Fibroblast of villous mesenchyme (primary cell): ENCODE measurements at regions not wholly inside any gene's neighbourhood (a gene's known extent, or its start where the extent isn't known, plus 50 kb on each side); places are given as distances from the start of the nearest gene placed in this dataset.

Experiments used
- DNase-seq: peaks from one replicate; pipeline ENCODE4 v3.0.0-alpha.2; 2010; ENCODE audit warnings: low read depth
- H3K4me3 ChIP-seq: 2 replicates; pipeline ENCODE4 v1.5.1; 2011; ENCODE audit warnings: low read depth, mild to moderate bottlenecking, low read length
- CTCF ChIP-seq: IDR thresholded peaks from 2 replicates; pipeline ENCODE4 v1.5.1; 2012; ENCODE audit warnings: low read depth, mild to moderate bottlenecking, low read length; ENCODE audit not compliant: insufficient read depth

GRCh38 chr4:186481998-186482790, 73.2 kb downstream of the MTNR1A start:
- no peak for TF ChIP-seq CTCF
- H3K4me3 ChIP-seq: no peak overlapping the region
- no peak for DNase-seq

GRCh38 chr4:186475202-186475601, 80.2 kb downstream of the MTNR1A start:
- no peak for DNase-seq
- TF ChIP-seq CTCF: no peak
- H3K4me3 ChIP-seq: no peak overlapping the region

- DNase-seq: no peak
- no peak for TF ChIP-seq CTCF
- H3K4me3 ChIP-seq: no peak overlapping the region
These were observed 81.4 kb downstream of the MTNR1A start for GRCh38 chr4:186473933-186474332.

- H3K4me3 ChIP-seq: no peak overlapping the region
- DNase-seq: peak; percentile 60
- peak; percentile 67 for TF ChIP-seq CTCF
These were observed 82.4 kb downstream of the MTNR1A start for GRCh38 chr4:186472948-186473347.

GRCh38 chr4:186471441-186471840, 83.9 kb downstream of the MTNR1A start:
- no peak for TF ChIP-seq CTCF
- peak; percentile 13 for DNase-seq
- H3K4me3 ChIP-seq: no peak overlapping the region

GRCh38 chr4:186458050-186458449, 97.3 kb downstream of the MTNR1A start:
- TF ChIP-seq CTCF: no peak
- DNase-seq: no peak
- H3K4me3 ChIP-seq: no peak overlapping the region

GRCh38 chr4:186451982-186452381, 103.4 kb downstream of the MTNR1A start:
- TF ChIP-seq CTCF: no peak
- DNase-seq: no peak
- H3K4me3 ChIP-seq: no peak overlapping the region
